GM21717 (cell line): ENCODE measurements at regions not wholly inside any gene's neighbourhood (a gene's known extent, or its start where the extent isn't known, plus 50 kb on each side); places are given as distances from the start of the nearest gene placed in this dataset.

Experiments used
- ATAC-seq: cut with Tn5 transposase; IDR thresholded peaks from one replicate; pipeline ENCODE4 v1.9.1; 2021; ENCODE audit warnings: mild to moderate bottlenecking, moderate library complexity; ENCODE audit not compliant: unreplicated experiment

DNA sequence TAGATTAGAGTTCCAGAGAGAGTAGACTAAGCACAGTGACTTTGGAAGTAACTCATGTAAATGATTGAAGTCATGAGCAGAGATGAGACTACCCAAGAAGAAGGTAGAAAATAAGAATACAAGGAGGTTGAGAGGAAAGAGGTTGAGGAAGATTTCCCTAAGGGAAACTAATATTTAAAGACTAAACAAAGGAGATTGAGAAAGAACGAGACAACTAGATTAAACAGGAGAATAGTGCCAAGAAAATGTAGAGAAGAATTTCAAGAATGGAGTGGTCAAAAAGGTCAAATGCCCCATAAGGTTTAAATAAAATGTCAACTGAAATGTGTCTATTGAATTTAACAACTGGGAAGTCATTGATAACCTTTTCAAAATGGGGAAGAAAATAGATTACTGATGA is 59.0 kb downstream of the RPS29 start:
- no peak for ATAC-seq

DNA sequence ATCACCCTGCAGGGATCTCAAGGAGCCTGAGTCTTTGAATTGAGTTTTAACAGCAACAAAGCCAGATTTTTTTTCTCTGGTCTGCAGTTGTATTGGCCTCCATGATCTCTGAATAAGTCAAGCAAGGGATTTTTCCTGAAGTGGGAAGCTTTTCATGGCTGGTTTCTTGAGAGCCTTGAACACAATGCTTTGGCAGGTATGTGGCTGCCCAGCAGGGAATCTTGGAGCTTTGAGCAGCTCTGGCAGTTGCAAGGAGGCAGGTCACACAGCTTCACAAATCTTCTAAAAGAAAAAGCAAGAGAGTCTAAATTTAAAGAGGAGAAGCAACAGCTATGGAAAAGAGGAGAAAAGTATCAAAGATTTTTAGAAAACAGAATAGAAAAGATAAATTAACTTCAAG is 60.1 kb downstream of the RPS29 start:
- ATAC-seq, result no peak

DNA sequence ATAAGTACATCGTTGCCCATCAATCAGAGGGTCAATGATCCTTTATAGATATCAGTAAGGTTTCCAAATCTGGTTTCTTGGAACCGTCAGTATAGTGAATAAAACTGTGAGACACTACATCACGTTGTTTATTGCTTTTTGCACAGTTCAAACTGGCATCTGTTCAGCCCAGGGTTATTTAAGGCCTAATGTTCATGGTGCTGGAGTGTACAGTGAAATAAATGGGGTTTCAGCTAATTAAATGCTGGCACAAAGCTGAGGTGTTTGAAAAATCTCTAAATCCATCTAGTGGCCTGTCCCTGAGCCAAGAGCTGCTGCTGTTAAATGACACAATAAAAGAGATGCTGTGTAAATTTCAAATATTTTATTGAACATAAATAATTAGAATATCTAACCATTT is 69.9 kb downstream of the RPS29 start:
- no peak for ATAC-seq

DNA sequence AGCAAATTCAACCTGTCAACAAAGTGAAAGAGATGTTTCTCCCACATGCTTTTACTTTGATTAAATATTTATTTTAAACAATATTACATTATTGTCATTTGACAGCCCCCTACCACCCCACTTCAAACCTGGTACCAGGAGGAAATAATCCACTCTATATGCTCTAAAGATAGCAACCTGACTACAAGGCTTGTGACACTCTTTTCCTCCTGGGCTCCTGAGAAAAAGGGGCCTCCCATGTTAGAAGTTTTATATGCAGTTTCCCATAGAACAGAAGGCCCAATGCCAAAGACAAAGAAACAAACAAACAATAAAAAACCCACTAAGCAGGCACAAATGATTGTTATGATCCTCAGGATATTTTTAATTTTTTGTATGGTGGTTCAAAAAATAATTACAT is 73.6 kb downstream of the RPS29 start:
- ATAC-seq, result no peak

DNA sequence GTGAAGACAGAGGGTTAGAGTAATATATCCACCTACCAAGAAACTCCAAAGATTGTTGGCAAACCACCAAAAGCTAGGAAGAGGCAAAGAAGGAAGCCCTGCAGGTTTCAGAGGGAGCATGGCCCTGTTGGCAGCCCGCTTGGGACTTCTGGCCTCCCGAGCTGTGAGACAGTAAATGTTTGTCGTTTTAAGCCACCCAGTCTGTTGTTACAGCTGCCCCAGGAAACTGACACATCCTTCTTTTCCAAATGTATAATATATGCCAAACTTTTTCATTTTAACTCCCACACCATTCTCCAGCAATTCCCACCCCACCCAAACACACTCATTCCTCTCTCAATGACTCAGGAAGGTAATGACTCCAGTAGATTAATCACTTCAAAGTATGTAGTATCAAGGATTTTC is 74.0 kb downstream of the RPS29 start:
- ATAC-seq, result no peak

DNA sequence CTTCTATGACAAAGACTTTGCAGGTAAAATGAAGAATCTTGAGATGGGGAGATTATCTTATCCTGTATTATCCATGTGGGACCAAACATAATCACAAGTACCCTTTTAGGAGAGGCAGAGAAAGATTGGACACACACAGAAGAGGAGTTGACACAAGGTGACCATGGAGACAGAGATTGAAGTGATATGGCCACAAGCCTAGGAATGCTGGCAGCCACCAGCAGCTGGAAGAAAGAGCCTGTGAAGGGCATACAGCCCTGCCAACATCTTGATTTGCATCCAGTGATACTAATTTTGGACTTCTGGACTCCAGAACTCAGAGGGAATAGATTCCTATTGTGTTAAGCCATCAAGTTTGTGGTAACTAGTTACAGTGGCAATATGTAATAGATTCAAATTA is 78.1 kb downstream of the RPS29 start:
- ATAC-seq, result no peak

DNA sequence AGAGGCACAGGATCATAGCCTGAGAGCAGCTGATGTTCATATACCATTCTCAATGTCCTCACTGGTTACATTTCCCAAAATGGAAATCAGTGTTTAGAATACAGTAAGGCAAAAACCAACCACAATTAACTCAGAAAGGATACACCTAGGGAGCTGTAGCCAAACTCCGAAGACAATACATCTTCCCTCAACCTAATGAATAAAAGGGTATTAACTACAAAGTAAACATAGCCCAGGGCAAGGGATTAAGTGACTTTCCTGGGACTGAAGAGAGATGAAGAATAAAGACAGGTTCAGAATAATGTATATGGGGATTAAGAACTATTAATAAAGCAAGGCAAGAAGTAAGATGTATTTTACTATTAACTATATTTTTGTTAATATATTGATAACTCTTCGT is 79.5 kb downstream of the RPS29 start:
- ATAC-seq, result no peak

DNA sequence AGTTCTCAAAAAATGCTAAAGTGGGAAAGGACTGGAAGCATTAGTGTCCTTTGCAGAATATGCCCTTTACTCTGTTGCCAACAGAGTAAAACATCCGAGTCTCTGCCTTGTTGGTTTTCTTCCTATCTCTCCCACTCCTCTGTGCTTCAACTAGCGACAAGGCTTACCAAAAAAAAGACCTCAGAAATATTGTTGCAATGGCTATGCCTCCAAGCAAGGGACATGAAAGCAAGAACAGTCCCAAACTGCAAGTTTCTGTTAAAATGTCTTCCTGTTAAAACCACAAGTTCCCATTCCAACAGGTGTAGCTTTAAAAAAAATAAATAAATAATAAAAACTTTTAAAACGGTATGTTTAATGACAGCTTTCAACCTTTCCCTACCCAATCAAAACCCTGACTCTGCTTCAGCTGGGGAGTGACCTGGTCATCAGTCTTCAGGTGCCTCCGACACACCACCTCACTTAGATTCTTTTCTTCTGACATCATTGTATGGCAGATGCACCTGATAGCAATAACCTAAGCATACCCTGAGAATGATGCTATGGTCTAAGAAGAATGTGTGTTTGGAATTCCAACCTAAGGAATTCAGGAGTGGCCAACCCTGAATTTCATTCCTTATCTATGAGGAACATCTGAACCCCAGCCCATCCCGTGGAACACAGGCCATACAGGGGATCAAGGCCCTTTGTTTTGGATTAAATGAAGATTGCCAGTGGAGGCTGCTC is 81.0 kb downstream of the RPS29 start:
- ATAC-seq, result no peak

DNA sequence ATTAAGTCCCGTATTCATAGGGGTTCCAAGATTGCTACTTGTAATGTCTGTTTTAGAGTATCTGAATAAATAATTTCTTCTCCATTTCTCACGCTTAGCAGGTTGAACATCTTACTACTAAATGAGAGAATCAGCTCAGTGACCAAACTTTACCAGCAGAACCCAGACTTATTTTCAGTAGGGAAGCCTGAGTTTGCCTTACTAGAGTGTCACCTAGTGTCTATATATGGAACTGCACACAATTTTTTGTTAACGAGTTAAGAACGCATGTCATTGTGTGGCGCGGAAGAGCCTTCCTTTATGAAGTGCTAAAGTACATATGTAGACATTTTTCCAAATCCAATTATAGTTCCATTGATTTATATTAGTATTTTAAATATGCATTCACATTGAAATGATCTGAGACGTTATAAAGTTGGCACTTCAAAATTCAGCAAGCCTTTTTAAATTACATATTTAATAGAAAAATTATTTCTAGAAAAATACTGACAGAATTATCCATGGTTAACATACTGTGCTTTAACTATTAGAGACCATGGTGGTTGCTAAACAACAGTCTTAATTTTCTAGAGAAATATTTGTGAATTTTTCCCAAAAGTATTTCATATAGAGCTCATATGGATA is 88.3 kb downstream of the RPS29 start:
- ATAC-seq, result peak; percentile 83

DNA sequence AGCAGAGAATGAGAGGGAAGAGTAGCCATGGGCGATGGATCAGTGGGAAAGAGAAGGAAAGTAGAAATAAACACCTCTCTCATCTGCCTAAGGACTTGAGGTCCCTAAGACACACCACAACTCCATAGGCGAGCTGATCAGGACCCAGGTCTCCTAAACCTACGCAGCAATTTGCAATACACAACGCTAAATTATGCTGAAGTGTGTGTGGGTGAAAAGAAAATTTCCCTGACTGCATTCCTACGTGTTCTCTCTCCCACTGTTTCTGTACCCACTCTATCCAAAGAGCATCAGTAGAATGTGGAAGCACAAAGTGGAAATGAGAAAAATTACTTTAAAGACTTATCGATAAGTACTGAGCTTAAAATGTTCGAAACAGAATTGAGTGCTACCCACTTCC is 88.9 kb downstream of the RPS29 start:
- ATAC-seq, result no peak

DNA sequence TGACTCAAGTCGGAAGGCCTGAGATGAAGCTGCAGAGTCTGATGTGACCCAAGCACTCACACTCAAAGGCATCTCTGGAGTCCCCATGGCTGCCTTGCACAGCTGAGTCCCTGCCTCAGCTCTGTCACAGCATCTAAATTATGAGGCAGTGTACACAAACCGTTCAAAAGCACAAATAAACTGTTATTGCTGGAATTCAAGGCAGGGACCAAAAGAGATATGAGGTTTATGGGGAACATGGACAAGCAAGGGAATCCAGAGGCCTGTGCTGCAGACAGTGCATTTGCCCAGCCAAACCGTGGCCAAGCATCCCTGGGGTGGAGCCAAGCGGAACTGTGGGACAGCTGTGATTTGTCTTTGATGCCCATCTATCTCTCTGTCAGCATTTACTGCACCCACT is 91.3 kb downstream of the RPS29 start:
- no peak for ATAC-seq

DNA sequence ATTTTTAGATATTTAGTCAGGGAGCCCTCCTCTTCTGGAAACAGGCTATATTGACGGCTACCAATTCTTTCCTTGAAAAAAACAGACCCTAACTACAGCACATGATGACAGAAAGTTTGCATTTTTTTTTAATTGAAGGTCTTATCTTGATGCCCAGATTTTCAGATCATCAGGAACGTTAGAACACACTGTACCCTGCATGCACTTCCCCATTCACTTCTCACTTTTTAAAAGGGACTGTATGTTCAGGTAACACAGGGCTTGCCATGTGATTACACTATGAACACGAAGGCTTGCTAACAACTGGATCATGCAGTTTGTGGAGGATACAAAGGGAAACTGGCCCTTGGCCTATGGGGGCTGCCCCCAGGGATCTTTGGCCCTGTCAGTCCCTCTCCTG is 92.6 kb downstream of the RPS29 start:
- no peak for ATAC-seq

DNA sequence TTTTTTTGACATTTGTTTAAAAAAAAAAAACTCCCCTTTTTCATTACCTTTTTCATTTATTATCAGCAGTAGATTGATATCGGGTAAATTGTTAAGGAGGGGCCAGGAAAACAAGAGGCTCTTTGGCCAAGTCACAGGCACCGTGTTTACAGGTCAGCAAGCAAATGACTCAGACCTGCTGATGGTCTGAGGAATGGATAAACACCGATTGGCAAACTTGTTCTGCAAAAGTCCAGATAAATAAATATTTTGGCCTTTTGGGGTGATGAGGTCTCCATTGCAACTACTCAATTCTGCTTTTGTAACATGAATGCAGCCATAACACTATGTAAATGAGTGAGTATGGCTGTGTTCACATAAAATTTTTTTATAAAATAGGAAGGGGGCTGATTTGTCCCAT is 94.0 kb downstream of the RPS29 start:
- no peak for ATAC-seq

DNA sequence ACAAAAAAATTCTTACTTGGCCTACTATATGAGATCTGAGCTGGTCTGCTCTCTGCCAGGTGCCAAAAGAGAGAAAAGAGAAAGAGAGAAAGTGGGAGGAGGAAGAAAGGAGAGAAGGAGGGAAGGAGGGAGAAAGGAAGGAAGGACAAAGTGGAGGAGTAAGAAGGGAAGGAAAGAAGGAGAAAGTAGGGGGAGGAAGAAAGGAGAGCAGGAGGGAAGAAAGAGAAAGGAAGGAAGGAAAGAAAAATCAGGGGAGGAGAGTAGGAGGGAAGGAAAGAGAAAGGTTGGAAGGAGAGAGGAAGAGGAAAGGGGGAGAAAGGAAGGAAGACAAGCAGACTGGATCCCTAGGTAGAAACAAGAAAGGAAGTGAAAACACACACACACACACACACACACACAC is 96.8 kb downstream of the RPS29 start:
- ATAC-seq, result no peak

DNA sequence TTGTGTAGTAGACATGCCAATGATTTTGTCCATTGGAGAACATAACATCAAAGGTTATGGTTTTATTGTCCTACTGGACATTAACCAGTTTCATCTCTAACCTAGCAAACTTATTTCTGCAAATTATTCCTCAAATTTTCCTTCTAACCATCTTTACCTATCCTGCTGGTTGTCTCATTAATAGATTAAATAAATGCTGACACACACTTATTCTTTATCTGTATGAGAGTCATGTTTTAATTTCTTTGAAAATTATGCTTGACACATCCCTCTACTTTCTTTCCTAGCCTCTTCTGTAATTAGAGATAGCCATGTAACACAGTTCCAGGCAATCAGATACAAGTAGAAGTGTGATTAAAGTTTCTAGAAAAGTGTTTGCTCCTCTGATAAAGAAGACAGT is 98.9 kb downstream of the RPS29 start:
- no peak for ATAC-seq

DNA sequence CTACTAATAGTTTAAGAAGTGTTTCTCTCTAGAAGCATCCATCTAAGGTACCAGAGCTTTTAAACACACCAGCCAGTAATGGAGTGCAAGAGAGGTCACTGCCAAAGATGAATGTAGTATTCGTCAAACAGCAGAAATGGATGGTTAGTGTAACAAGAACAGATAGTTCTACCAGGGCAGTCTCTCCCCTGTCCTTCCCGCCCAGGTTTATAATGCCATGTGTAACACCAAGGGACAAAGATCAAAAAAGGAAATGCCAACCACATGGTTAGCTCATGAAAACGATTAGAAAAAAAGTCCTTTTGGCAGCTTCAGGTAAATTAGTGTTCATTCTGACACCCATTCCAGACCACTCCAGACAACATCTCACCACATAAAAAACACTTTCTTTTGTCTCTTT is 100.9 kb downstream of the RPS29 start:
- no peak for ATAC-seq

DNA sequence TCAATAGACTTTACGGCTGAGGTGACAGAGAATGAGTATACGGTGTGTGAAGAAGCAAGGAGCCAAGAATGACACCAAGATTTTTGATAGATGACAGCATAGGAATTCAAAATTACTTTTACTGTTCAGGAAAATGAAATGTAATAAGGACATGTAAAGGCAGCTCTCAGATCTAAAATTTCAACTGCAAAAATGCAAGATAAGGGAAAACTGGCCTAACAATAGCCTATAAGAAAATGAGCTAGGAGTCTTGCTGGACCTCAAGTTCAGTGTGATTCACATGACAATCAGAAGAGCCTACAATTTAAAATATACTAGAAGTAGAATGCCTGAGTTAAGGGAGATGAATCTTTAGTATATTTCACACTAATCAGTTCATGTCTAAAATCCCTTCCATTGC is 102.0 kb downstream of the RPS29 start:
- ATAC-seq, result no peak

DNA sequence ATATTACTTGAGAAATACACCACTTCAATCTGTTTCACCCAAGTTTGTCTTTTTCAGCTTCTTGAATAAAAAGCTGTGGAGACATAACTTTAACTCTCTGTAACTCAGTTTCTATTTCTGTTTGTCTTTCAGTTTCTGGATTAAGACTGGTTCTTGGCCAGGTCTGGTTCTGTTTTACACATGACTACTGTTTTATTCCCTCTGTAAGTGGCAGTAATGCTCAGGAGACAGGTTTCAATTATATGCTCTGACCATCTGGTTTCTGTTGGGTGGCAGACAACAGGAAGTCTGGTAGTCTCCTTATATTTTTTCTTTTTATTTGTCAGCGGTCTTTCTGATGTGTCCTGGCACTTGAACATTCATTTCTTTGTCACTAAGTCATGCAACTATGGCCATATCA is 102.9 kb downstream of the RPS29 start:
- ATAC-seq, result peak; percentile 80

DNA sequence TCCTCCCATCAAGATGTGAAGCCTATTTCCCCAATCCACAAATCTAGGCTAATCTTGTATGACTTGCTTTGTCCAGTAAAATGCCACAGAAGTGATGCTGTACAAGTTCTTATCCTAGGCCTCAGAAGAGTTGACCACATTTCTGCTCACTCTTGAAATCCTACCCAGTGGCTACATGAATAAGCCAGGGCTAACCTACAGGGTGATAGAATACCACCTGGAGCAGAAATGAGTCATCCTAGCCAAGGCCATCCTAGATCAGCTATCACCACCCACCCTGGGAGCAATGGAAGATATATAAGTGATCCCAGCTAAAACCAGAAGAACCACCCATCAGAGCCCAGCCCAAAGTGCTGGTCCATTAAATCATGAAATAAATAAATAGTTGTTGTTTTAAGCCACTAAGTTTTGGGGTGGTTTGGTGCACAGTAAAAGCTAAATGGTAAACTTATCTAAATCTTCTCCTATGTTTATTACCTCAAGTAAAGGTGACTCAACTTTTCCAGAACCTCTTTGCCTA is 105.1 kb downstream of the RPS29 start:
- no peak for ATAC-seq

DNA sequence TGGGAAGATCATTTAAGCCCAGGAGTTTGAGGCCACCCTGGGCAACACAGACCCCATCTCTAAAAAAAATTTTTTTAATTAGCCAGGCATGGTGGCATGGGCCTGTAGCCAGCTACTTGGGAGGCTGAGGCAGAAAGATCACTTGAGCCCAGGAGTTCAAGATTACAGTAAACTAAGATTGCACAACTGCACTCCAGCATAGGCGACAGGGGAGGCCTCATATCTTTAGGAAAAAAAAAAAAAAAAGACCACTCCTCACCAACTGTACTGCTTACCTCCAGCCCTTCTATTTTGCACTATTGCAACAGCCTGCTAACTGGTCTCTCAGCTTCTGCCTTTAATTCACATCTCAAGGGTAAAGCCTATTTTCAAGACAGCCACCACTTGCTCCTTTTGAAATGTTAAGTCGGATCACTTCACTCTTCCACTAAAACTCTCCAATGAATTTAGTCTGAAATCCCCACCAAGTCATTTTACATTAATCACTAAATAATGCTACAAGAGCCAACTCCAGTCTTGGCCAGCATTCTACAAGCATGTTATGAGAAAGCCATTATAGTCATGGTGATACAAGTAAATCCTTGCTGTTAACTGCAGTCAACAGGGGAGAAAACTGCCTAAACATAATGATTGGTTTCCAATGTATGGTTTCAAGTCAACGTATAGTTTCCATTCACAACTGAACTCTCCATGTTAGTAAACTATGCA is 106.0 kb downstream of the RPS29 start:
- no peak for ATAC-seq

DNA sequence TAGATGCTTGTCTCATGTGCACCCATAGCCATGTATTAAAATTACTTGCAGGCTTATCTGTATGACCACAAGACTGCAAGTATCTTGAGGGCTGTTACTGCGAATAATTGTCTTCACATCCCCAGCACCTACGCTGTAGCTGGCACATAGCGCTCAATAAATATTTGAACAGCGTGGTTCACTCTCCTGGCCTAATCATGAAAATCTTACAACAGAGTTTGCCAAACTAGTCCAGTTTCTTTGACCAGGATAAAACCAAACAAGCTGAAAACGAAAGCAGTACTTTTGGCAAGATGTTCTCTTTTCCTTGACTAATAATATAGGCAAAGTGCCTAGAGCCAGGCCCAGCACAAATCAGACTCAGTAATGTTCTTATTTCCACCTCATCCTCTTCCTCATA is 106.7 kb downstream of the RPS29 start:
- no peak for ATAC-seq

DNA sequence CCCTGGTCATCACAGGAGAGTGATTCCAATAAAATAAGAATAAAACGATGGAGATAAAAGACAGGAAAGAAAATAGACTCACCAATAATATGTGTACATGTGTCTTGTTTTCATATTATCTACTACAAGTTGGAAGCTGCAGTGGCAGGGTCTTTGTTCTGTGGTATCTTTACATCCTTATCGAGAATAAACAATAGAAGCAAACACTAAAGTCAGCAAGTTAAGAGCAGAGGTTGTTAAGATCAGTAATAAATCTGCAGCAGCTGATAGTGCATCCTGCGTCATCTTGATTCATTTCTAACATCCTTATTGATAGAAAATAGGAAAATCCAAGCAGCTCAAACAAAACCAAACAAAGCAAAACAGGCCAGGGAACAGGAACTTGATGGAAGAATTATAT is 107.4 kb downstream of the RPS29 start:
- ATAC-seq, result no peak
